Tibial artery (tissue), 4 donors: ENCODE measurements at regions not wholly inside any gene's neighbourhood (a gene's known extent, or its start where the extent isn't known, plus 50 kb on each side); places are given as distances from the start of the nearest gene placed in this dataset.

Experiments used
- DNase-seq, 2 donors: peaks; one replicate each; pipeline ENCODE4 v3.0.0-alpha.2; 2019
- H3K27ac ChIP-seq, 2 donors: fragments of 200-600 bp; sonication (generic) in 1 of 2; 1 replicate in 1 of 2; 2 replicates in 1 of 2; pipeline ENCODE4 v1.5.1; 2018 to 2019; ENCODE audit warnings: mild to moderate bottlenecking in 1 of 2
- H3K27me3 ChIP-seq, 2 donors: fragments of 200-600 bp; sonication (generic) in 1 of 2; one replicate each; pipeline versions ENCODE4 v1.5.1 to v1.6.0; 2016 to 2019
- H3K36me3 ChIP-seq, 3 donors: fragments of 200-600 bp; sonication (generic) in 2 of 3; one replicate each; pipeline ENCODE4 v1.5.1; 2016 to 2019; ENCODE audit warnings: mild to moderate bottlenecking in 2 of 3
- H3K4me1 ChIP-seq, 4 donors: fragments of 200-600 bp; sonication (generic) in 2 of 4; 1 replicate in 3 of 4; 2 replicates in 1 of 4; pipeline ENCODE4 v1.5.1; 2016 to 2019
- H3K4me3 ChIP-seq, 2 donors: fragments of 200-600 bp; sonication (generic) in 1 of 2; 1 replicate in 1 of 2; 2 replicates in 1 of 2; pipeline ENCODE4 v1.5.1; 2018 to 2019; ENCODE audit warnings: mild to moderate bottlenecking in 2 of 2
- H3K9me3 ChIP-seq, 3 donors: fragments of 200-600 bp; sonication (generic) in 1 of 3; one replicate each; pipeline ENCODE4 v1.5.1; 2016 to 2019
- intact Hi-C: fragments of 100-400 bp; cut with DNase I; formaldehyde crosslinking; loops from one replicate; pipeline ENCODE4 v1.15.0; 2023; ENCODE audit warnings: low total_unique reads
- TF ChIP-seq, protein P1 (sequence below), 2 experiments: fragments of 200-600 bp in 1 of 2; fragments of 450-650 bp in 1 of 2; IDR thresholded peaks; one replicate each; pipeline ENCODE4 v1.5.1; 2017 to 2019; ENCODE audit warnings: antibody characterized with exemption in 2 of 2, mild to moderate bottlenecking in 1 of 2, moderate library complexity in 1 of 2

DNA sequence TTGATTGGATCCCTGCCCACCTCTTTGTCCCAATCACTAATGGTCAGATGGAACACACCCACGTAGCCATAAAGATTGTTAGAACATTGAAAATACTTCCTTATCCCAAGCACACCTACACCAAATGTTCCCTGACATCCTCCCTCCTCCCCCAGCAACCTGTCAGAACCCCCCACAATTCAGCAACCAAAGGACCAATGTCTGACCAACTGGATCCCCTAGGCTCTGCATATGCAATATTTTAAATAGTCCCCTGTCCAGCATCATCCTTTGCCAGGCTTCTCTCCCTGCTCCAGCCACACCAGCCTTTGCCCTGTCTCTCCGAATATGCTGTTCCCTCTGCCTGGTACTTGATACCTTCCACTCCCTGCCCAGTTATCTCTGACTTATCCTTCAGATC, 54.9 kb upstream of the CES5A start:
- intact Hi-C loops: no loop called here
- H3K9me3 ChIP-seq: no peaks in the 10 kb centered on the region
- H3K36me3 ChIP-seq: no peaks in the 10 kb centered on the region
- H3K4me3 ChIP-seq: no peak overlapping the region
- H3K4me1 ChIP-seq: no peaks in the 10 kb centered on the region
- no peak for DNase-seq
- H3K27ac ChIP-seq: no peak overlapping the region
- TF ChIP-seq, protein P1, sequence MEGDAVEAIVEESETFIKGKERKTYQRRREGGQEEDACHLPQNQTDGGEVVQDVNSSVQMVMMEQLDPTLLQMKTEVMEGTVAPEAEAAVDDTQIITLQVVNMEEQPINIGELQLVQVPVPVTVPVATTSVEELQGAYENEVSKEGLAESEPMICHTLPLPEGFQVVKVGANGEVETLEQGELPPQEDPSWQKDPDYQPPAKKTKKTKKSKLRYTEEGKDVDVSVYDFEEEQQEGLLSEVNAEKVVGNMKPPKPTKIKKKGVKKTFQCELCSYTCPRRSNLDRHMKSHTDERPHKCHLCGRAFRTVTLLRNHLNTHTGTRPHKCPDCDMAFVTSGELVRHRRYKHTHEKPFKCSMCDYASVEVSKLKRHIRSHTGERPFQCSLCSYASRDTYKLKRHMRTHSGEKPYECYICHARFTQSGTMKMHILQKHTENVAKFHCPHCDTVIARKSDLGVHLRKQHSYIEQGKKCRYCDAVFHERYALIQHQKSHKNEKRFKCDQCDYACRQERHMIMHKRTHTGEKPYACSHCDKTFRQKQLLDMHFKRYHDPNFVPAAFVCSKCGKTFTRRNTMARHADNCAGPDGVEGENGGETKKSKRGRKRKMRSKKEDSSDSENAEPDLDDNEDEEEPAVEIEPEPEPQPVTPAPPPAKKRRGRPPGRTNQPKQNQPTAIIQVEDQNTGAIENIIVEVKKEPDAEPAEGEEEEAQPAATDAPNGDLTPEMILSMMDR (IDR thresholded peaks at IDR 0.05): no peak
- H3K27me3 ChIP-seq: no peaks in the 10 kb centered on the region

DNA sequence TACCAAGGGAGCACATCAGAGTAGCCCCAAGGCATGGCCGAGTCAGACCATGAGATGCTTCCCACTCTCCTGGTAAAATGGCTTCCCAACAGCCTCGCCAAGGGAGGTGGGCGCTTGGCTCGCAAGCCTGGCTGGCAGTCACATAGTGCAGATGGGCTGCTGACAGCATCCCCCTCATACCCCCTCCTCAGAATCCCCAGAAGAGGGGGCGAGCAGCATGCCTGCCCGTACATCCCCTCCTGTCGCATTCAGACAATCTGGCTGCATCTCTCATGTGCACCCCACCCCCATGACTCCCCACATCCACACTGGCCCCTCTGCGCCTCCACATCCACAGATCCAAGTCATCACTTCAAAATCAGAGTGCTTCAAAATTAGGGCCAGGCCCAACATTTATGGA, 54.0 kb upstream of the CES5A start:
- TF ChIP-seq, protein P1 (IDR thresholded peaks at IDR 0.05): no peak
- H3K27ac ChIP-seq: no peak overlapping the region
- DNase-seq: no peak
- no peak overlapping the region for H3K4me3 ChIP-seq
- H3K9me3 ChIP-seq: no peaks in the 10 kb centered on the region
- no peaks in the 10 kb centered on the region for H3K36me3 ChIP-seq
- H3K4me1 ChIP-seq: no peaks in the 10 kb centered on the region
- intact Hi-C loops: no loop called here
- no peaks in the 10 kb centered on the region for H3K27me3 ChIP-seq

DNA sequence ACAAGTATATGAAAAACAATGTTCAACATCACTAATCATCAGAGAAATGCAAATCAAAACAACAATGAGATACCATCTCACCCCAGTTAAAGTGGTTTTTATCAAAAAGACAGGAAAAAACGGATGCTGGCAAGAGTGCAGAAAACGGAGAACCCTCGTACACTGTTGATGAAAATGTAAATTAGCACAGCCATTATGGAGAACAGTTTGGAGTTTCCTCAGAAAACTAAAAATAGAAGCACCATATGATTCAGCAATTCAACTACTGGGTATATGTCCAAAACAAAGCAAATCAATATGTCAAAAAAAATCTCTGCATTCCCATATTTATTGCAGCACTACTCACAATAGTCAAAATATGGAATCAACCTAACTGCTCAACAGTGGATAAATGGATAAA, 50.1 kb upstream of the CES5A start:
- TF ChIP-seq, protein P1 (IDR thresholded peaks at IDR 0.05): no peak
- Histone ChIP-seq H3K27me3 (no peaks in the 10 kb centered on the region), H3K4me1 (no peaks in the 10 kb centered on the region), H3K4me3 (no peak overlapping the region), H3K27ac (no peak overlapping the region), H3K9me3 (peaks cover 0 to 2% (median 0%) of the 10 kb centered on the region in 3 donors), H3K36me3 (no peaks in the 10 kb centered on the region)
- DNase-seq: no peak
- intact Hi-C loops: no loop called here
